Ishikawa (cell line): ENCODE measurements at regions not wholly inside any gene's neighbourhood (a gene's known extent, or its start where the extent isn't known, plus 50 kb on each side); places are given as distances from the start of the nearest gene placed in this dataset.

ENCODE experiments used
- CEBPB ChIP-seq: IDR thresholded peaks from 2 replicates; pipeline ENCODE4 v1.6.1; 2012
- CREB1 ChIP-seq: IDR thresholded peaks from 2 replicates; pipeline ENCODE4 v1.6.1; 2012; ENCODE audit warnings: low read depth
- EGR1 ChIP-seq: IDR thresholded peaks from 2 replicates; pipeline ENCODE4 v1.6.1; 2012
- EP300 ChIP-seq: IDR thresholded peaks from 2 replicates; pipeline ENCODE4 v1.6.1; 2012; ENCODE audit warnings: borderline replicate concordance
- FOXM1 ChIP-seq: IDR thresholded peaks from 2 replicates; pipeline ENCODE4 v1.6.1; 2012; ENCODE audit warnings: low read depth, borderline replicate concordance
- MAX ChIP-seq: IDR thresholded peaks from 2 replicates; pipeline ENCODE4 v1.6.1; 2012
- NFIC ChIP-seq: IDR thresholded peaks from 2 replicates; pipeline ENCODE4 v1.6.1; 2012
- RAD21 ChIP-seq: IDR thresholded peaks from 2 replicates; pipeline ENCODE4 v1.6.1; 2012; ENCODE audit warnings: low read depth
- REST ChIP-seq: IDR thresholded peaks from 2 replicates; pipeline ENCODE4 v1.6.1; 2012; ENCODE audit warnings: low read depth, mild to moderate bottlenecking
- TAF1 ChIP-seq: IDR thresholded peaks from 2 replicates; pipeline ENCODE4 v1.6.1; 2012; ENCODE audit warnings: low read depth, mild to moderate bottlenecking
- TCF12 ChIP-seq: IDR thresholded peaks from 2 replicates; pipeline ENCODE4 v1.6.1; 2012; ENCODE audit warnings: low read depth
- TEAD4 ChIP-seq: IDR thresholded peaks from 2 replicates; pipeline ENCODE4 v1.6.1; 2012
- YY1 ChIP-seq: IDR thresholded peaks from 2 replicates; pipeline ENCODE4 v1.6.1; 2012; ENCODE audit warnings: low read depth

GRCh38 chr4:181677201-181677600, 566.0 kb upstream of the TENM3 start:
- no peak for TF ChIP-seq NFIC
- no peak for TF ChIP-seq REST
- no peak for TF ChIP-seq MAX
- TF ChIP-seq TAF1: no peak
- TF ChIP-seq FOXM1: no peak
- no peak for TF ChIP-seq CEBPB
- TF ChIP-seq TCF12: no peak
- no peak for TF ChIP-seq EP300
- TF ChIP-seq RAD21: no peak
- TF ChIP-seq EGR1: no peak
- no peak for TF ChIP-seq YY1
- no peak for TF ChIP-seq CREB1
- TF ChIP-seq TEAD4: no peak
